Hepatocyte (in vitro differentiated cells): ENCODE measurements at regions not wholly inside any gene's neighbourhood (a gene's known extent, or its start where the extent isn't known, plus 50 kb on each side); places are given as distances from the start of the nearest gene placed in this dataset.

ENCODE experiments used
- CTCF ChIP-seq: fragments of 200-600 bp; sonication (generic); IDR thresholded peaks from 2 replicates; pipeline ENCODE4 v1.5.1; 2016; ENCODE audit warnings: antibody characterized with exemption, mild to moderate bottlenecking; ENCODE audit not compliant: poor library complexity
- EZH2 ChIP-seq: fragments of 200-600 bp; sonication (generic); IDR thresholded peaks from 2 replicates; pipeline ENCODE4 v1.6.1; 2016; ENCODE audit warnings: antibody characterized with exemption, mild to moderate bottlenecking, borderline replicate concordance

- TF ChIP-seq CTCF: no peak
- no peak for TF ChIP-seq EZH2
Observed at GRCh38 chr9:82431121-82431520, 442.5 kb downstream of the SPATA31D1 start.
